AG09319 (cell line): ENCODE measurements at regions not wholly inside any gene's neighbourhood (a gene's known extent, or its start where the extent isn't known, plus 50 kb on each side); places are given as distances from the start of the nearest gene placed in this dataset.
A peak's percentile ranks its signal among the peaks of the same experiment; 100 is the strongest.

Experiments
- DNase-seq: peaks from one replicate; pipeline ENCODE4 v3.0.0-alpha.2; 2010; ENCODE audit warnings: low read depth; ENCODE audit errors: extremely low read depth
- TF ChIP-seq, protein P1 (sequence below): IDR thresholded peaks from 2 replicates; pipeline ENCODE4 v1.5.1; 2011; ENCODE audit warnings: low read depth, mild to moderate bottlenecking, inconsistent platforms, low read length, moderate library complexity

DNA sequence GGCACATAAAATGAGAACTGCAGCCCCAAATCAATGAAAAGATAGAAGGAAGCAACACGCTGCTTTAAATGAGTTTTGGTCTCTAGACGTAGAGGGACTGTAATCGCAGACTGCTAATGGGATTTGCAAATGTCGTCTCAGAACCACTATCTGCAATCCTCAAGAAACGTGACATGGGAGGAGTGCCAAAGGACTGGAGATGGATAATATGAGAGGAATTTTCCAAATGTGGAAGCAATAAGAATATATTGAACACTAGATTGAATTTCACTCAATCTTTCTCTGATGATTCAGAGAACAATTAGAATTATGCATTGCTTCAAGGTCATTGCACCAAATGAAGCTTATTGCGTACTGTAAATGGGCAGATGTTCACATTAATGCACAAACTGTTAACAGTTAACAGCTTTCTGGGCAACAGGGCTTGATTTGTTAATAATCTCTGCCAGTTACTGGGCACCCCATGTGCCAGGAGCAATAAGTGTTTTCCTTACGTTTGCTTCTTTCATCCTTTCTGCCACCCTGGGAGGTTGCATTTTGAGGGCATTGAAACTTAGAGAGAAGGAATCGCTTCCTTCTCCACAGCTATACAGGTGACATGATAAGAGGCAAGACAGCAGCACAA is 62.8 kb upstream of the WASF3 start:
- no peak for DNase-seq
- TF ChIP-seq, protein P1, sequence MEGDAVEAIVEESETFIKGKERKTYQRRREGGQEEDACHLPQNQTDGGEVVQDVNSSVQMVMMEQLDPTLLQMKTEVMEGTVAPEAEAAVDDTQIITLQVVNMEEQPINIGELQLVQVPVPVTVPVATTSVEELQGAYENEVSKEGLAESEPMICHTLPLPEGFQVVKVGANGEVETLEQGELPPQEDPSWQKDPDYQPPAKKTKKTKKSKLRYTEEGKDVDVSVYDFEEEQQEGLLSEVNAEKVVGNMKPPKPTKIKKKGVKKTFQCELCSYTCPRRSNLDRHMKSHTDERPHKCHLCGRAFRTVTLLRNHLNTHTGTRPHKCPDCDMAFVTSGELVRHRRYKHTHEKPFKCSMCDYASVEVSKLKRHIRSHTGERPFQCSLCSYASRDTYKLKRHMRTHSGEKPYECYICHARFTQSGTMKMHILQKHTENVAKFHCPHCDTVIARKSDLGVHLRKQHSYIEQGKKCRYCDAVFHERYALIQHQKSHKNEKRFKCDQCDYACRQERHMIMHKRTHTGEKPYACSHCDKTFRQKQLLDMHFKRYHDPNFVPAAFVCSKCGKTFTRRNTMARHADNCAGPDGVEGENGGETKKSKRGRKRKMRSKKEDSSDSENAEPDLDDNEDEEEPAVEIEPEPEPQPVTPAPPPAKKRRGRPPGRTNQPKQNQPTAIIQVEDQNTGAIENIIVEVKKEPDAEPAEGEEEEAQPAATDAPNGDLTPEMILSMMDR, result no peak

DNA sequence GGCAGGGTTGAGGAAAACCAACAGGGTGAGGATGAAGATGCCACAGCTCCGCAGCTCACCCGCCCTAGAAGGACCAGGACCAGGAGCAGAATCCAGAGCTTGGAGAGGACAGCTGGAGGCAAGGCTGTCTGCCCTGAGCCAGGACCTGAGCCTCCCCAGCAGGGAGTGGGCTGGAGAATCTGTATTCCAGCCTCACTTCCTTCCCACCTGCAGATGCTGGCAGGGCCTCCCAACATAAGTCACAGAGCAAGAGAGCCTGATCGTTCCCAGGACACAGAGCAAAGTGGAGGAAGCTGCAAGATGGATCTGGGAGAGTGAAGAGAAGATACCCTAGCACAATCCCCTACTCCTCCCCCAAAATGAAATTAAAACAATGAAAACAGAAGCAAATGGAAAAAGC is 61.7 kb upstream of the WASF3 start:
- DNase-seq, result no peak
- TF ChIP-seq, protein P1, result no peak

DNA sequence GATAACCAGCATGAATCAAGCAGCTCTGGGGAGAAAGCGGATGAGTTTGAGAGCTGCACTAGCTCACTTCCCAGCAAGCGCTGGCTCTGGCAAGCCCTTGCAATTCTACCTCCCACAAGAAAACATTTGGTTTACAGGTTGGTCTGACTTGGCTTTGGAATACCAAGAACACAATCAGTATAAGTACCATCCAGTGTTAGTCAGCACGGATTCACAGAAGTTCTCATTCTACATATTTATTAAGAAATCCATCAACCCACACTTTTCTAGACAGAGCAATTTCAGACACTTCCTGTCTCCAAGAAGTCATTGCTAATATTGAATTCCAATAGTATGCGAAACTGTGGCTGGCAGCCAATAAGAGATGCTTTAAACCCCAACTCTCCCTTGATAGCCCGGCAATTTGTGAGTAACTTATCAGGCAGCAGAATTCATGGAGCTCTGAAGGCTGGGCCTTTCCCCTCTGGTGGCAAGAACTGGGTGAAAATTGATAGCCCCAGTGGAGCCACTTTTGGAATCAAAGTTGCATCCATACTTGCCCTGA is 59.4 kb upstream of the WASF3 start:
- TF ChIP-seq, protein P1, result no peak
- DNase-seq, result peak; percentile 60

DNA sequence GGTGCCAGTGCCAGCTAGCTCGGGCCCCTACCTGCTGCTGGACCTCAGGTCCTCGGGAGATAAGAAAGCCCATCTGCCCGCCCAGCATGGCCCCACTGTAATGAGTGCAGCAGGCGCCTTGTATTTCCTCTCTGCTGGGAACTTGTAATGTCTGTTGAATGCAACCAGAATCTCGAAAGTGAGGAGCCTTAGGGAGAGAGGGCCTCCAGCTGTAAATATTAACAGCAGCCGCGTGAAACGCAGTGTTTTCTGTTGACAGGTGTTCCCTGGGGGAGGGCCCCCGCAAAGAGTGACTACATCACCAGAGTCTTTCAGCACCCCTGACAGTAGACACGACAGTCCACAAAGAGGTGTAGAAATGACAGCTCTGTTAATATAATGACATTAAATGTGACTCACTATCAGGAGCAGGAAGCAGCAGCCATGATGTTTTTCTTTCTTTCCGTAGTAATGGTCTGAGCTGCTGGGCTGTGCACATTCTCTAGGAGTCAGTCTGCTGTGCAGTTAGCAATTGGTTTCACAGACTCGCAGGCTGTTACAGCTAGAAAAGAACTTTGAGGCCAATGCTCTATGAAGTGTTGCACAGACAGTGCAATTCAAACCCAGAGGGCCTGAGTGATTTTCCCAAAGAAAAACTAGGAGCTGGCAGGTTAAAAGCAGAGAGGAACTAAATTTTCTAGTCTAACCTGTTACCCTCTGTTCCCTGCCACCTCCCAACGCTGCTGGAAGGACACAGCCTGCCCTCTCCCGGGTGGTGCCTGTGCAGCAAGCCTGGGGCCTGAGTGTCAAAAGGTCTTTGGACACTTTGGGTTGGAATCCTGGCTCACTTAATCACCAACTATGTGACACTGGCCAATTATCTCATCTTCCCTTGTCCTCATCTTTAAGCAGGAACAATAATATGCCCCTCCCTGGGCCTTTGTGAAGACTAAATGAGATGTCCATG is 58.6 kb upstream of the WASF3 start:
- DNase-seq, result no peak
- TF ChIP-seq, protein P1, result no peak

DNA sequence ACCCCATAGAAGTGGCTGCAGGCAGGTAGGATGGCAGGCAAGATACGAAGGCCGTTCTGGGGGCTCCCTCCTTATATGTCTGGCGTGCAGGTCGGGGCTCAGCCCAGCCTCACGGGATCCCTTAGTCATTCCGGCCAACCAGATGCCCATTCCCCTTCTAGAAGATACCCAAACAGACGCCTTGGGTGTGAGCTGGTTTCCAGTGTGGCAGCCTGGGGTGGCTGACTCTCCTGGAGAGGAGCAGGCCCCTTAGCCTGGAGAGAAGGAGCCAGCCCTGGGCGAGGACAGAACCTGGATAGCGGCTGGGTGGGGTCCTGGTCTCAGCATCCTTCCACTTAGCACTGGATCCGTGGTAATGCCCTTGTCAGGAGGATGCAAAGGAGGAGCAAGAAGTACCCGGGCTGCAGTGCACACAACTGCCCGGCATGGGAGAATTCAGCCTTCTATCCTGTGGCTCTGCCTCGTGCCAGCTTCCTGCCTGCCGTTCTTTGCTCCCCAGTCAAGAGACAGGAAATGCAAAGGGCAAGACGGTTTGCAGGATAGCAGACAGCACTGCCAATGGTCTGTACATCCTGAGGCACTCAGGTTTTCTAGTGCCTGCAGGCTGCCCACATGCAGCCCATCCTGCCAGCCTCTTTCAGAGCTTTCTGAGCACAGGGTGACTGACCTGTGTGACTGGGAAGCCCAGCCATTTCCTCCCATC is 56.7 kb upstream of the WASF3 start:
- TF ChIP-seq, protein P1, result no peak
- DNase-seq, result no peak

DNA sequence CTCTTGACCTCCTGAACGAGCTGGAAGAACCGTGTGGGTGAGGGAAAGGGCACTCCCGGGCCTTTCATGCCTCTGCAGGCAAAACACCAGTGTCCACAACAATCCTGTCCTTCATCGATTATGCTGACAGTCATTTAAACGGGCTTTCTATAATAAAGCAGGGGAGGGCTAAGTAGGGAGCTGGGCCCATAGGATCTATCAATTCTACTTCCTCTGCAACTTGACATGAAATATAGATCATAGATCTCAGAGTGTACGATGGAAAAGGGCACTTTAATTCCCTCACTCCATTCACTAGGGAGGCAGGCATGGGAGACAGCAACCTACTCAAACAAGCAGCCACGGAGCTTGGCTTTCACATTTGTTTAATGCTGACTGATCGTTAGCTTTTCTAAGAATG is 55.8 kb upstream of the WASF3 start:
- TF ChIP-seq, protein P1, result no peak
- no peak for DNase-seq
